GM18868 (cell line): ENCODE measurements at regions not wholly inside any gene's neighbourhood (a gene's known extent, or its start where the extent isn't known, plus 50 kb on each side); places are given as distances from the start of the nearest gene placed in this dataset.
"Not testable (repeated sequence)": the region's sequence is repeated elsewhere in the genome, so short reads cannot be mapped to it uniquely, and the experiment has no call there.

Experiments
- ATAC-seq: cut with Tn5 transposase; IDR thresholded peaks from one replicate; pipeline ENCODE4 v1.9.1; 2021; ENCODE audit warnings: mild to moderate bottlenecking, moderate library complexity; ENCODE audit not compliant: unreplicated experiment

DNA sequence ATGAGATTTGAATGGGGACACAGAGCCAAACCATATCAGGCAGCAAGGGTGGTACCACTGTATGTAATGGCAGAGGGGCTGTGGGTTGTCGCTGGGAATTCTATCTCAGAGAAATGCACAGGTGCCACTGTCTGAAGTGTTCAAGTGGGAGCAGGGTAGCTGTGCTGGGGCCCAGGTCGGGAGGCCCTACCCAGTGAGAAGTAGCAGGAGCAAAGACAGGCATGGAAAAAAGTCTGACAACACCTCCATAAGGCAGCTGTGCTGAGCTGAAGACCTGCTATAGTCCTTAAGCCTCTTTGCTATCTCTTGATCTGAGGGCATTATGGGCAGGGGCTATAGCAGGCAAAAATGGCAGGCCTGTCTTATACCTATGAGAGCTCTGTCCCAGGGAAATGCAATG lies 638.3 kb upstream of the TPTE start:
- not testable (repeated sequence) for ATAC-seq

DNA sequence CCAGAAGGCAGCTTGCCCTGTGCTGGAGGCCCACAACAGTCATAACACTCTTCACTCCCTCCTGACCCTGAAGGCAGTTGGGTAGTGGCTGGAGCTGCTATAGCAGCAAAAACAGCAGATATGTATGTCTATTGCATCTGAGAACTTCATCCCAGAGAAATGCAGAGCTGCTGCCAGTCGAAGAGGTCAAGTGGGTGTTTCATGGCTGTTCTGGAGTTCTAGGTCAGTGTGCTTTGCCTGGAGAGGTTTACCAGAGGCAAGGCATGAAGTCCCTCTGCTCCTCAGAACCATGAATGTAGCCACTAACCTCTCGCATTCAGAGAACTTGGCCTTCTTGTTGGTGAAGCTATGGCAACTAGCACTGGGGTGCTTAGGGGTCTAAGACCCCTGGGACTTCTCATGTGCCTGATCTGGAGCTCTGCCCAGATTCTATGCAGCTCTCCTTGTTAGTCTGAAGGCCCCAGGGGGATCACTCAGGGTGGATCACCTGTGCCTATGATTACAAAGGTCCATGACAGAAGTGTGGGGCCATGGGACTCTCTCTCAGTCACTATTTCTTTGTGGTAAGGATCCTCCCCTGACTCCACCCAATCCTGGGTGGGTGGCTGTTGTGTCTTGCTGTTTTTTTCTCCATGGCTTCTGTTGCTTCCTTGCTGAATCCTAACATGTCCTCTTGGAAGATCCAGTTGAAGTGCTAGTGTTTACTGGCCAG lies 637.7 kb upstream of the TPTE start:
- ATAC-seq: not testable (repeated sequence)

DNA sequence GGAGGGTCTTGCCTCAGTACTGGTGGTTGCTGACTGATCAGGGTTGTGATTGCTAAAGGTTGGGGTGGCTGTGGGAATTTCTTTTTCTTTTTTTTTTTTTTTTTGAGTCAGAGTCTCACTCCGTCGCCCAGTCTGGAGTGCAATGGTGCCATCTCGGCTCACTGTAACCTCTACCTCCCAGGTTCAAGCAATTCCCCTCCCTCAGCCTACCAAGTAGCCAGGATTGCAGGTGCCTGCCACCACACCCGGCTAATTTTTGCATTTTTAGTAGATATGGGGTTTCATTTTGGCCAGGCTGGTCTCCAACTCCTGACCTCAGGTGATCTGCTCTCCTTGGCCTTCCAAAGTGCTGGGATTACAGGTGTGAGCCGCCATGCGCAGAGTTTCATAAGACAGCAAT lies 632.9 kb upstream of the TPTE start:
- not testable (repeated sequence) for ATAC-seq

DNA sequence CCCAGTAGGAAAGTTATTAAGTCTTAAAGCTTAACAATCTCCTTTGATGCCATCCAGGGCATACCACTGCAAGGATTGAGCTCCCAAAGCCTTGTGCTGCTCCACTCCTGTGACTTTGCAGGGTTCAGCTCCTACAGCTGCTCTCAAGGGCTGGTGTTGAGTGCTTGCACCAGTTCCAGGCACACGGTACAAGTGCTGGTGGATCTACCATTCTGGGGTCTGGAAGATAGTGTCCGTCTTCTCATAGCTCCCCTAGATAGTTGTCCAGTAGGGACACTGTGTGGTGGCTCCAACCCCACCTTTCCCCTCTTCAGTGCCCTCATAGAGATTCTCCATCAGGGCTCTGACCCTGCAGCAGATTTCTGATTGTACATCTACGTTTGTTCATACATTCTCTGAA lies 617.8 kb upstream of the TPTE start:
- not testable (repeated sequence) for ATAC-seq

DNA sequence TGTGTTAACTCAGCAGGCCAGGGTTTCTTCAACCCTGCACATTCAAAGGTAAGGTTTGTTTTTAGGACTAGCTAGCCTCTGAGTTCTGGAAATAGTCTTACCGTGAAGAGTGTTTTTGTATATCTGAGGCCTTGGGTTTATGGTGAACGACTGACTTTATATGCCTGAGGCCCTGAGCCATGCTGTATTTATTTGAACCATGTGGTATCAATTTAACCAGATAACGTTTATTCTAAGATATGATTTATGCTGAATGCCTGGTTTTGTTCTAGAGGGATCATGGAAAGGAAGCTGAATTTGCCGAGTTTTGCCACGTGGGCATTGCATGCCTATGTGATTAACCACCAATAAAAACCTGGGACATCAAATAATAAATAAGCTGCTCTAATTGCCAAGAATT lies 607.2 kb upstream of the TPTE start:
- not testable (repeated sequence) for ATAC-seq

DNA sequence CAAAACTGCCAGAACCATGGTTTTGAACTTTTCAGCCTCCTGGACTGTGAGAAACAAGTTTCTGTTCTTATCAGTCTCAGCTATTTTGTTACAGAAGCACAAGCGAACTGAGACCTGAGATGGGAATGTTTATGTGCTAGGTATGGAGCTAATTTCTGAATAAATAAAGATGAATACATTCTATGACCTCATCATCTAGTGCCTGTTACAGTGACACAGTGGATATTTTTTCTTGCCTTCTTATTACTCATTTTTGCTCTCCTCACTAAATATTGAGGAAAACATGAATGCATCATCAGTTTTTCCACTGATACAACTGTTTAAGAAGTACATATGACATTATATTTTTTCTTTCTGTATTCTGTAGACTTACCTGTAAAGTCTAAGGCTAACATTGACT lies 601.9 kb upstream of the TPTE start:
- ATAC-seq: not testable (repeated sequence)

DNA sequence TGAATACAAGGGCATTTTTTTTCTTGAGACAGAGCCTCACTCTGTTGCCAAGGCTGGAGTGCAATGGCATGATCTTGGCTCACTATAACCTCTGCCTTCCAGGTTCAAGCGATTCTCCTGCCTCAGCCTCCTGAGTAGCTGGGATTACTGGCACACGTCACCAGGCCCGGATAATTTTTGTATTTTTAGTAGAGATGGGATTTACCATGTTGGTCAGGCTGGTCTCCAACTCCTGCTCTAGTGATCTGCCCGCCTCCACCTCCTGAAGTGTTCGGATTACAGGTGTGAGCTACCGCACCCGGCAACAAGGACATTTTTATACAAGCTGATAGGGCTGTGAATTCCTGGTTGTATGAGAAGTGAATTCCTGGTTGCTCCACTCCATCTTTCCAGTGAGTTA lies 577.7 kb upstream of the TPTE start:
- ATAC-seq: not testable (repeated sequence)

DNA sequence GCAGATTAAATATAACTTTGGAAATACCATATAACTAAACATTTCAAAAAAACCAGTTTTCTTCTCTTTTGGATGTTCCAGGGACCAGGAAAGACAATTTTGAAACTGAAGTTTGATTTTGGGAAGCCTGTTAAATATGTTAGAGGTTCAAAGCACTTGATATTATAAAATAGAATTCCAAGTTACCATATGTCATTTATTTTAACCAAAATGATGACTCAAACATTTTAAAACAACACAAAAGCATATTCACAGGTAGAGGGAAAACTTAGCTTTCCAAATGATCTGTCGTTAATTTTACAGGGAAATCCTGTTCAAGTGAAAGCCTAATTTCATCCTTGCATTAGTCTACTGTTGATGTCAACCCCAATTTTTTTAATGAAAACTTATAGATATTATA lies 575.3 kb upstream of the TPTE start:
- not testable (repeated sequence) for ATAC-seq

DNA sequence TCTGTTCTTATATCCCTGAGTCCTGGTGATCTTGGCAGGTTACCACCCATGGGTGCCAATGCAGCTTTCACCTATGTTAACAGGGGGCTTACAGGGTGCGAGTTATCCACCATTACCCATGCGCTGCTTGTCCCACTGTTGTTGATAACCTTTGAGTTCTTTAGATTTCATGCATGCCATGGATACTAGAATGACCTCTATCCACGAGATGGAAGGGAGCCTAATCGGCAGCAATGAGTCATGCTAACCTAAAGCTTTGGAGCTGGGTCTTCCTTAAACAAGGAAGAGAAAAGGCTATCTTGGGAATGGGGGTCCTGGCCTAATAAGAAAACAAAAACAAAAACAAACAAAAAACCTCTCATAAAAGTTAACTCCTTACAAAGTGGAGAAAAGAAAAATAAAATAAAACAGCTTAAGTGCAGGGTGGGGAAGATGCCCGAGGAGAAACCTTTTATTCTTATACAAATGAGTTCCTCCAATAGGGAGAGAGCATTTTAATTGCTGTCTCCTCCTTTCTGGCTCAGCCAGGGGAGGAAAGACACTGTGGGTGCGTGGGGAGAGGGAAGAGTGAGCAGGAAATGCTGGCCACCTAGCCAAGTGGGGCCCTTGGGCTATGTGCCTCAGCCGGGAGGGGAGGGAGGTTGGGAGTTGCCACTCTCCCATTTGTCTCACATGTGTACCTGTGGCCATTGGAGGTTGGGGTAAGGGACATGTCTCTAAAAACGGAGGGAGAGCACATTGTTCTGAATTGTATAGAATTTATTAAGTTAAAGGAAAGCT lies 571.7 kb upstream of the TPTE start:
- not testable (repeated sequence) for ATAC-seq

DNA sequence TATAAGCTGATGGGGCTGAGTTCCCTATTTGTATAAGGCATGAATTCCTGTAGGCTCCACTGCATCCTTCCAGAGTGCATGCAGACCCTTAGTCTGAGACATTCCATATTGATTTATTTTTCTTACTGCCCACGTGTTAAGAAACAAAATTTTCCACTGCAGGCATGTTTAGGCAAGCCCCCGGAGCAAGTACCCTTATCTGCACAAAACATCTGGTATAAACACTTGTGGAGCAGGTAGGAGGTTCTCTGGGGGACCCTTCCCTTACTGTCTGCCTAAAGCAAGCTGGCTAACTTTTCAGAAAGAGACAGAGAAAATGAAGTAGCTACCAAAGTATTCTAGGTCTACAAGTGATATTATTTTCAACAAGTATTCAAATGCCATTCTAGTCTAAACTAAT lies 571.0 kb upstream of the TPTE start:
- not testable (repeated sequence) for ATAC-seq

DNA sequence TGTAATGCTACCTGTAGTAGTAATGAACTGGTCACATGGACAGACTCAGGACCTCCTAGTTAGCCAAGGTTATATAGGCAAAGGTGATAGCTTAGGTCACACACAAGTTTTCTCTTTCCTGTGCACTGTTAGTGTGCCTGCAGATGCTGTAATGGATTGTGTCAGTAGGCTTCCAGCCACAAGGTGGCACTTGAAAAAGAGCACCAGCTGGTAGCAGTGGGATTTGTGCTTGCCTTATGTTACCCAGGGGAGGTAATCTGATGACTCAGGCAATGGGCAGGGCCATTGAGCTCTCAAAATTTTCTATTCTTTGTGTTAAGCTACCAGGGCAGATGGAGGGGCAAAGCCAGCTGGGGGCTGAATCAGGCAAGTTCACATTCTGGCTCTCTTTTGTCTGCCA lies 562.6 kb upstream of the TPTE start:
- ATAC-seq: not testable (repeated sequence)

DNA sequence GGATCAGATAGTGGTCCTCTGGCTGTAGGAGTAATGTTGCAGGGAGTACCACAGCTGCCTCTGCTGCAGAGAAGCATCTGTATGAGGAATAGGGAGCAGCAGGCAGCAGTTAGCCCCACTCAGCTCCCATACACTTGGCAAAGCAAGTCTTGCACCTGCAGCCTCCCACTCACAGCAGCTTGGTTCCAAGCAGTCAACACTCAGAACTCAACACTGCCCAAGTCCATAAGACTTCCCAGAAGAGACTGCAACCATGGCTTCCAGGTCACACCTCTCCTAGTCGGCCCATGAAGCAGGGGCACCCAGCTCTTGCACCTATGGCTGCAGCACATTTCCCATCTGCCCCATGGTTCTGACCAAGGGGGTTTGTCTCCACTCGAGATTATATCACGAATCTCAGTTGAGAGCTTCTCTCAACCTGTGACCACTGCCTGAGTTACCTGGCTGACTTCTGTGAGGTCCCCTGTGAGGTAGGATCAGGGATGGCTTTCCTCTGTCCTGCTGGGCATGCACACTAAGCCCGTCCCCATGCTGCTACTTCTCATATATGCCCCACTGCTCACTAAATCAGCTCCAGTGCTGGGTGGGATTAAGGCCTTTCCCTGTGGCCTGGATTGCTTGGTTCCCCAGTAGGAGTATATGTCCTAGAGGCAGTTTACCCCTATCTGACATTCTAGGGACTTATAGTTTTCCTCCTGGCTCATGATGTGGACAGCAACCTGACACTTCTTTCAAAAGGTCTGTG lies 562.0 kb upstream of the TPTE start:
- ATAC-seq: not testable (repeated sequence)

DNA sequence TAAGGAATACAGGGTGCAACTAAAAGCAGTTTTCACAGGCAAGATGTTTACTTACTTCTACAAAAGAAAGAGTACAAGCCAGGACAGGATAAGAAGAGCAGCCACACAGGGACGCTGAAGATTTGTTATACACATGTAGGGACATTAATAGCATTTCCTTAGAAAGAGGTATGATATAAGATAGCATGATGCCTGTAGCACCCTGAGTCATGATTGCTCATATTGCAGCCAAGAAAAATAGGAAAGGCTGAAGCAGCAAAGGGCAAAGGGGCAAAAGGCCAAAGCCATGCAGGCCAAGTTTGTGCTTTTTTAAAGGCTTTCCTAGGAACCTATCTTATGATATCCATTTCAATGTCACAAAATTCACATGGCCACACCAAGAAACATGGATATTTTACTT lies 552.0 kb upstream of the TPTE start:
- ATAC-seq: not testable (repeated sequence)

DNA sequence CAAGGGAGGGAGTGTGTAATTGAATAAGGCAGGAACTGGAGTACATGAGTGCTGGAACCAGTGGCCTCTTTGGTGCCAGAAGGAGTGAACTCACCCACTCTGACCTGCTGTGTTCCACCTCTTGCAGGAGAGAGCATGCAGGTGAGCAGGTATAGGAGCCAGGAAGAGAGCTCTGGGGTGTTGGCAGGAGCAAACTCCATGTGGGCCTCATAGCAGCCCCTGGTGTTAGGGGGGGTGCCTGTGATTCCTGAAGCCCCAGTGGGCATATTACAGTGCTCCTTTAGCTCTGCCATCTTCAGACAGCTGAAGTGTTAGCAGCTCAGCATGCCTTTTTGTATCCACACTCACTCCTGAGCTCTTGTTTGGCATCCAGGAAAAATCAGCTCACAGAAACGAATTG lies 549.4 kb upstream of the TPTE start:
- not testable (repeated sequence) for ATAC-seq

DNA sequence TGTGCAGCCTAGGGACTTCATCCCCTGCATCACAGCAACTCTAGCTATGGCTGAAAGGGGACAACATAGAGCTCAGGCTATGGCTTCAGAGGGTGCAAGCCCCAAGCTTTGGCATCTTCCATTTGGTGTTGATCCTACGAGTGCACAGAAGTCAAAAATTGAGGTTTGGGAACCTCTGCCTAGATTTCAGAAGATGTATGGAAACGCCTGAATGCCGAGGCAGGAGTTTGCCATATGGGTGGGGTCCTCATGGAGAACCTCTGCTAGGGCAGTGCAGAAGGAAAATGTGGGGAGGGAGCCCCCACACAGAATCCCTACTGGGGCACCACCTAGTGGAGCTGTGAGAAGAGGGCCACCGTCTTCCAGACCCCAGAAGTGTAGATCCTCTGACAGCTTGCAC lies 543.0 kb upstream of the TPTE start:
- not testable (repeated sequence) for ATAC-seq

DNA sequence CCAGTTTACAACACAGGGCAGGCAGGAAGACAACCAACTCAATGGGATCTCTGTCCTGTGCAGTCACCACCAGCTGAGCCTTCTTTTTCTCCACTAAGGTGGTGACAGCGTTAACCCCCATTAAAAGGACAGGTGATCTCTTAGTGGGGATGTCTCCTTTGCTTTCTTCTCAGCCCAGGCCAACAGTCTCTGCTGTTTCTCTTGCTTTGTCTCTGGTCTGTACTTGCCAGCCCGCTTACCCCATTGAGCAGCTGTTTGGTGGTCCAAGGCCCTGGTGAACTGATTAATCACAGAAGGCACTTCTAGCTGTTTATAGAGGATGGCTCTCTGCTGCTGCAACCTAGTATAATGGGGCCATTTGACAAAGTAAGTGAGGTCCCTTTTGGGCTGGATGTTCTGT lies 523.9 kb upstream of the TPTE start:
- ATAC-seq: not testable (repeated sequence)

DNA sequence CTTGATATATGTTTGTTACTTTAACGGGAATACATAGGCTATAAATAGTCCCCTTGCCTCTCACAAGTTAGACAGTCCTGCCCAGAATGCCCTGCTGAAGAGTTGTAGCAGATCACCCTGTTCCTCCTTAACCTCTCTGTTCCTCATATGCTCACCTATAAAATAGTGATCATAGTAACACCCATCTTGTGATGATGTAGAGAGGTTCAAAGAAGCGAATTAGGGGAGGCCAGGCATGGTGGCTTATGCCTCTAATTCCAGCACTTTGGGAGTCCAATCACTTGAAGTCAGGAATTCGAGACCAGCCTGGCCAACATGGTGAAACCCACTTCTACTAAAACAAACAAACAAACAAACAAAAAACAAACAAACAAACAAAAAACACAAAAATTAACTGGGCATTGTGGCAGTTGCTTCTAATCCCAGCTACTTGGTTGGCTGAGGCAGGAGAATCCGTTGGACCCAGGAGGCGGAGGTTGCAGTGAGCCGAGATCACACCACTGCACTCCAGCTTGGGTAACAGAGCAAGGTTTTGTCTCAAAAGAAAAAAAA lies 518.5 kb upstream of the TPTE start:
- ATAC-seq: not testable (repeated sequence)

DNA sequence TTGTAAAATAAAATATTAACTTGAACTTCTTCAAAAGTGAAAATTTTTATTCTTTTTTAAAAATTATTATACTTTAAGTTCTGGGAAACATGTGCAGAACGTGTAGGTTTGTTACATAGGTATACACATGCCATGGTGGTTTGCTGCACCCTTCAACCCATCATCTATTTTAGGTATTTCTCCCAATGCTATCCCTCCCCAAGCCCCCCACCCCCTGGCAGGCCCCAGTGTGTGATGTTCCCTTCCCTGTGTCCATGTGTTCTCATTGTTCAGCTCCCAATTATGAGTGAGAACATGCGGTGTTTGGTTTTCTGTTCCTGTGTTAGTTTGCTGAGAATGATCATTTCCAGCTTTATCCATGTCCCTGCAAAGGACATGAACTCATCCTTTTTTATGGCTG lies 515.6 kb upstream of the TPTE start:
- not testable (repeated sequence) for ATAC-seq

DNA sequence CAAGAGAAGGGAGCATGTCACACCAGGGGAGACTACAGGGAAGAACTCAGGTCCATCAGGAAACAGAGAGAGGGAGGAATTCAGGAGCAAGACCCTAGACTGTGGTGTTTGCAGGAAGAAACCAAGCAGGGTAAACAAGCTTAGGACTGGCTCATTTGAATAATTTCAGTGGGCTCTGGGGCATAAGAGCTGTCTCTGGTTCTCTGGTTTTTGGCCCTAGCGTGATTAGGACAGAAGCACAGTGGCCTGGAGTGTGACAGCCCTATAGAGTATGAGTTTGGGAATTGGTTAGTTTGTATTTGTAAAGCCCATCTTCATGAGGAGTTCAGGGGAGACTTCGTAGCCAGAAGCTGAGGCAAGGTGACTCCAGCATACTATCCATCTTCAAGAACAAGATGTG lies 504.4 kb upstream of the TPTE start:
- ATAC-seq: not testable (repeated sequence)

DNA sequence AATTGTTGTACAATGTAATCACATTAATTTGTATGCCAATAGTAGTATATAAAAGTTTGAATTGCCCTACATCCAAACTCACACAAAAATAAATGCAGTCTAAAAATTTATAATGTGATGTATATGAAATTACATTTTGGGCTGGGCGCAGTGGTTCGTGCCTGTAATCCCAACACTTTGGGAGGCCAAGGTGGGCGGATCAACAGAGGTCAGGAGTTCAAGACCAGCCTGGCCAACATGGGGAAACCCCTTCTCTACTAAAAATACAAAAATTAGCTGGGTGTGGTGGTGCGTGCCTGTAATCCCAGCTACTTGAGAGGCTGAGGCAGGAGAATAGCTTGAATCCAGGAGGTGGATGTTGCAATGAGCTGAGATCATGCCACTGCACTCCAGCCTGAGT lies 503.6 kb upstream of the TPTE start:
- ATAC-seq: not testable (repeated sequence)

DNA sequence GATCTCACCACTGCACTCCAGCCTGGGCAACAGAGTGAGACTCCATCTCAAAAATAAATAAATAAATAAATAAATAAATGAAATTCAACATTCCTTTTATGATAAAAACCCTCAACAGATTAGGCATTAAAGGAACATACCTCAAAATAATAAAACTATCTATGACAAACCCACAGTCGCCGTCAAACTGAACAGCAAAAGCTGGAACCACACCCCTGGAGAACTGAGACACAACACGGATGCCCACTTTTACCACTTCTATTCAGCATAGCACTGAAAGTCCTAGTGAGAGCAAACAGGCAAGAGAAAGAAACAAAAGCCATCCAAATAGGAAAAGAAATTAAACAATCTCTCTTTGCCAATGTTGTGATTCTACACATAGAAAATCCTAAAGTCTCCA lies 499.9 kb upstream of the TPTE start:
- not testable (repeated sequence) for ATAC-seq
